Endothelial cell of umbilical vein (primary cell): ENCODE measurements at regions not wholly inside any gene's neighbourhood (a gene's known extent, or its start where the extent isn't known, plus 50 kb on each side); places are given as distances from the start of the nearest gene placed in this dataset.

Source experiments
- BruUV-seq: library from RNA; stranded (reverse); fragments of 400-500 nt; replicated peaks from 2 replicates; lab custom pipeline; 2021; lab: Mats Ljungman, UMichigan
- CTCF ChIA-PET: fragments of 300-600, 350-600 bp; sonication (Branson Sonifier 250); formaldehyde crosslinking; loops from one replicate; lab custom pipeline; 2021; ENCODE audit warnings: antibody characterized with exemption, inconsistent platforms; lab: Charles Lee
- POLR2A ChIA-PET: fragments of 300-600, 350-600 bp; sonication (Branson Sonifier 250); formaldehyde crosslinking; loops from one replicate; lab custom pipeline; 2021; ENCODE audit warnings: antibody characterized with exemption, inconsistent platforms; lab: Charles Lee
- DNase-seq: peaks from one replicate; pipeline ENCODE4 v3.0.0-alpha.2; 2011; ENCODE audit warnings: low read depth, low spot score
- FAIRE-seq: peaks from 2 replicates; lab custom pipeline; 2011; peaks lifted over from hg19 to GRCh38; lab: Jason Lieb, UNC
- H2AFZ ChIP-seq: 2 replicates; pipeline ENCODE4 v1.6.0; 2012; ENCODE audit warnings: low read depth, low read length, control low read depth, inconsistent platforms
- H3K27ac ChIP-seq: 2 replicates; pipeline ENCODE4 v1.5.1; 2011; ENCODE audit warnings: low read depth, mild to moderate bottlenecking, control low read depth, low read length, moderate library complexity; ENCODE audit not compliant: insufficient read depth
- H3K27me3 ChIP-seq, 2 experiments: 2 replicates each; pipeline versions ENCODE4 v1.6.0 to v1.6.1; 2011; ENCODE audit warnings: low read length in 2 of 2, mixed read lengths in 1 of 2; ENCODE audit not compliant: control insufficient read depth in 2 of 2, insufficient read depth in 2 of 2
- H3K36me3 ChIP-seq, 2 experiments: 2 replicates in 1 of 2; 3 replicates in 1 of 2; pipeline ENCODE4 v1.5.1; 2011; ENCODE audit warnings: low read length in 2 of 2, mild to moderate bottlenecking in 1 of 2, moderate library complexity in 1 of 2; ENCODE audit not compliant: control insufficient read depth in 2 of 2, insufficient read depth in 2 of 2; ENCODE audit errors: extremely low read depth in 1 of 2
- H3K4me1 ChIP-seq: 3 replicates; pipeline ENCODE4 v1.5.1; 2011; ENCODE audit warnings: mild to moderate bottlenecking, low read length; ENCODE audit not compliant: control insufficient read depth, insufficient read depth; ENCODE audit errors: extremely low read depth
- H3K4me2 ChIP-seq: 2 replicates; pipeline ENCODE4 v1.6.1; 2011; ENCODE audit warnings: low read length, control low read depth, mixed read lengths; ENCODE audit not compliant: insufficient read depth
- H3K4me3 ChIP-seq, 3 experiments: fragments of 200-600 bp in 1 of 3; sonication (generic), shearing (Covaris generic) in 1 of 3; replicated peaks in 1 of 3; 2 replicates each; pipeline ENCODE4 v1.5.1; 2011 to 2016; ENCODE audit warnings: control low read depth in 3 of 3, low read length in 3 of 3, mild to moderate bottlenecking in 2 of 3, inconsistent platforms in 1 of 3, low read depth in 1 of 3, moderate library complexity in 1 of 3; ENCODE audit not compliant: insufficient read depth in 1 of 3
- H3K79me2 ChIP-seq: 2 replicates; pipeline ENCODE4 v1.6.0; 2012; ENCODE audit warnings: low read length, inconsistent platforms; ENCODE audit not compliant: control insufficient read depth, insufficient read depth
- H3K9ac ChIP-seq: replicated peaks from 2 replicates; pipeline ENCODE3; 2011; ENCODE audit warnings: low read length, control low read depth; ENCODE audit not compliant: insufficient read depth; ENCODE audit errors: extremely low read depth
- H3K9me1 ChIP-seq: replicated peaks from 3 replicates; pipeline ENCODE4 v1.6.0; 2011; ENCODE audit warnings: mild to moderate bottlenecking, low read length; ENCODE audit not compliant: control insufficient read depth, insufficient read depth; ENCODE audit errors: extremely low read depth
- H3K9me3 ChIP-seq: replicated peaks from 2 replicates; pipeline ENCODE4 v1.5.1; 2012; ENCODE audit warnings: low read length, inconsistent platforms; ENCODE audit not compliant: control insufficient read depth, insufficient read depth
- H4K20me1 ChIP-seq: replicated peaks from 2 replicates; pipeline ENCODE3; 2011; ENCODE audit warnings: mild to moderate bottlenecking, low read length; ENCODE audit not compliant: control insufficient read depth, insufficient read depth; ENCODE audit errors: extremely low read depth
- CTCF ChIP-seq, 2 donors: IDR thresholded peaks; 1 replicate in 1 of 2; 2 replicates in 1 of 2; pipeline ENCODE4 v1.5.1; 2011; ENCODE audit warnings: low read length in 2 of 2, mild to moderate bottlenecking in 2 of 2, moderate library complexity in 2 of 2, control low read depth in 1 of 2, inconsistent platforms in 1 of 2, low read depth in 1 of 2; ENCODE audit not compliant: insufficient read depth in 1 of 2; ENCODE audit errors: extremely low read depth in 1 of 2
- EZH2 ChIP-seq: IDR thresholded peaks from 2 replicates; pipeline ENCODE4 v1.6.1; 2012; ENCODE audit warnings: borderline replicate concordance, low read depth, mild to moderate bottlenecking, moderate library complexity, low read length, inconsistent platforms; ENCODE audit not compliant: severe bottlenecking
- FOS ChIP-seq: IDR thresholded peaks from 2 replicates; pipeline ENCODE4 v1.6.1; 2011; ENCODE audit warnings: mild to moderate bottlenecking, low read length, moderate library complexity, borderline replicate concordance; ENCODE audit not compliant: insufficient read depth
- GATA2 ChIP-seq: IDR thresholded peaks from 2 replicates; pipeline ENCODE4 v1.7.0; 2011; ENCODE audit warnings: low read depth, mild to moderate bottlenecking, moderate library complexity, mixed read lengths, low read length; ENCODE audit not compliant: insufficient read length, insufficient read depth
- JUN ChIP-seq: IDR thresholded peaks from 2 replicates; pipeline ENCODE4 v1.6.1; 2011; ENCODE audit warnings: borderline replicate concordance, low read depth; ENCODE audit not compliant: insufficient read length, insufficient read depth
- MAX ChIP-seq: IDR thresholded peaks from 2 replicates; pipeline ENCODE4 v1.6.1; 2011; ENCODE audit not compliant: insufficient read depth, insufficient read length
- MYC ChIP-seq: IDR thresholded peaks from one replicate; pipeline ENCODE4 v1.6.1; 2011; ENCODE audit warnings: mild to moderate bottlenecking, low read depth, low read length
- POLR2A ChIP-seq: IDR thresholded peaks from 2 replicates; pipeline ENCODE4 v1.6.1; 2012; ENCODE audit warnings: low read depth, mild to moderate bottlenecking, control low read depth, low read length
- POLR2AphosphoS5 ChIP-seq: IDR thresholded peaks from 2 replicates; pipeline ENCODE4 v1.6.1; 2012; ENCODE audit warnings: low read depth, mild to moderate bottlenecking, control low read depth, low read length, moderate library complexity; ENCODE audit not compliant: insufficient read depth
- dilution Hi-C: fragments of 300-500 bp; cut with MboI; formaldehyde crosslinking; loops from one replicate; pipeline ENCODE4 v1.15.0; 2019; ENCODE audit warnings: low sequenced_read_pairs; ENCODE audit not compliant: extremely low pct_ligation_motif_present
- intact Hi-C: fragments of 100-400 bp; cut with micrococcal nuclease; formaldehyde crosslinking; loops from one replicate; pipeline ENCODE4 v1.10.0; 2022

GRCh38 chr3:104132566-104133403 is 1233.9 kb upstream of the ALCAM start:
- no peaks in the 10 kb centered on the region for H3K36me3 ChIP-seq
- H3K27ac ChIP-seq, result peak overlapping the region; percentile 66
- no peaks in the 10 kb centered on the region for H3K9me1 ChIP-seq
- no peak overlapping the region for H3K4me3 ChIP-seq
- H2AFZ ChIP-seq, result peak overlapping the region; percentile 2
- ChIA-PET CTCF (interaction anchor here (0.8 to 1.0 kb wide), 2 partner anchors 30 to 31 kb away, joined by 3 read pairs; no protein-coding TSS in a partner anchor), POLR2A (no interaction called here)
- no peak for TF ChIP-seq EZH2
- no peak for TF ChIP-seq MAX
- no peak for TF ChIP-seq POLR2AphosphoS5
- no peak for TF ChIP-seq MYC
- no peak for TF ChIP-seq CTCF (IDR thresholded peaks at IDR 0.05; ENCODE audit: extremely low read depth in 1 of 2, insufficient read depth in 1 of 2, low read depth in 1 of 2, low read length in 2 of 2)
- peak; percentile 27 for TF ChIP-seq GATA2
- no peak for TF ChIP-seq POLR2A
- TF ChIP-seq JUN, result peak; percentile 40
- peak; percentile 62 for TF ChIP-seq FOS
- H3K79me2 ChIP-seq, result no peaks in the 10 kb centered on the region
- H4K20me1 ChIP-seq, result no peaks in the 10 kb centered on the region
- peak overlapping the region; percentile 27 for H3K9ac ChIP-seq
- no peaks in the 10 kb centered on the region for H3K9me3 ChIP-seq
- FAIRE-seq, result peak; percentile 55
- intact Hi-C loops (no loop called here), dilution Hi-C loops (no loop called here)
- BruUV-seq, result TSS peak; percentile 83
- H3K27me3 ChIP-seq, result no peaks in the 10 kb centered on the region
- DNase-seq, result peak; percentile 72
- peak overlapping the region; percentile 73 for H3K4me2 ChIP-seq
- H3K4me1 ChIP-seq, result peaks cover 14% of the 10 kb centered on the region
